ENCODE measurements at regions not wholly inside any gene's neighbourhood (a gene's known extent, or its start where the extent isn't known, plus 50 kb on each side); places are given as distances from the start of the nearest gene placed in this dataset.

- H3K4me1 Mint-ChIP-seq: no peaks in the 10 kb centered on the region
- H3K9me3 Mint-ChIP-seq: no peaks in the 10 kb centered on the region; a peak in 1 of 5 replicates
- no peaks in the 10 kb centered on the region for H3K9me3 ChIP-seq (ENCODE audit: control insufficient read depth, low read depth, low read length)
Measured at GRCh38 chr4:35604252-35604651, 640.1 kb downstream of the ARAP2 start.

More at GRCh38 chr4:35604252-35604651, 640.1 kb downstream of the ARAP2 start:
- H3K18ac ChIP-seq (ENCODE audit: insufficient read length, low read depth, low read length): no peak overlapping the region
- H3K4me3 Mint-ChIP-seq: no peak overlapping the region
- no peak overlapping the region for H3K27ac ChIP-seq (ENCODE audit: insufficient read length, low read depth, low read length)
- H3K14ac ChIP-seq (ENCODE audit: insufficient read depth, low read length): no peak overlapping the region
- no peaks in the 10 kb centered on the region for H3K79me2 ChIP-seq (ENCODE audit: insufficient read depth, low read length)
- no peak overlapping the region for H3K4me2 ChIP-seq (ENCODE audit: insufficient read depth, insufficient read length, low read length)
- H3K9ac ChIP-seq (ENCODE audit: extremely low read depth, insufficient read length, low read length): no peak overlapping the region
- H3K36me3 Mint-ChIP-seq (ENCODE audit: insufficient read depth in 1 of 3, low read depth in 3 of 3): no peaks in the 10 kb centered on the region
- H2BK15ac ChIP-seq (ENCODE audit: low read depth, low read length): no peak overlapping the region
- no peak overlapping the region for H3K23ac ChIP-seq (ENCODE audit: insufficient read length, low read depth, low read length)
- no peak for TF ChIP-seq CTCF (conservative IDR thresholded peaks at IDR 0.05)
- H4K5ac ChIP-seq (ENCODE audit: insufficient read length, low read depth, low read length): no peak overlapping the region
- H4K8ac ChIP-seq (replicated peaks; ENCODE audit: insufficient read length, low read depth, low read length): no peak overlapping the region
- no peak overlapping the region for H3K27ac Mint-ChIP-seq
- DNase-seq: no peak
- H3K56ac ChIP-seq (ENCODE audit: insufficient read length, low read depth, low read length): no peak overlapping the region
- no peak overlapping the region for H2BK12ac ChIP-seq (ENCODE audit: insufficient read length, low read depth, low read length)
- H3K4ac ChIP-seq (ENCODE audit: low read depth, low read length): no peak overlapping the region
- H2BK5ac ChIP-seq (ENCODE audit: insufficient read length, low read length): no peak overlapping the region
- no peak overlapping the region for H4K91ac ChIP-seq (ENCODE audit: insufficient read length, low read depth, low read length)
- H3K4me1 ChIP-seq (ENCODE audit: insufficient read depth, low read length): no peaks in the 10 kb centered on the region
- H3K79me1 ChIP-seq (ENCODE audit: insufficient read depth, low read depth, low read length, poor library complexity, severe bottlenecking): no peaks in the 10 kb centered on the region
- no peak overlapping the region for H2AFZ ChIP-seq (ENCODE audit: low read length)
- no peak overlapping the region for H2AK5ac ChIP-seq (ENCODE audit: insufficient read length, low read length)
- H2BK120ac ChIP-seq (ENCODE audit: low read depth, low read length, poor library complexity, severe bottlenecking): no peak overlapping the region
- no peak overlapping the region for H2BK20ac ChIP-seq (ENCODE audit: low read depth, low read length, poor library complexity, severe bottlenecking)
- no peaks in the 10 kb centered on the region for H3K27me3 ChIP-seq (ENCODE audit: insufficient read depth, low read length)
- no peaks in the 10 kb centered on the region for H4K20me1 ChIP-seq (ENCODE audit: control insufficient read depth, insufficient read depth, insufficient read length)
- H3T11ph ChIP-seq (ENCODE audit: low read length): no peak overlapping the region
- H3K27me3 Mint-ChIP-seq (ENCODE audit: low read depth): no peaks in the 10 kb centered on the region
- H3K23me2 ChIP-seq (ENCODE audit: insufficient read length, low read depth, low read length, poor library complexity, severe bottlenecking): no peaks in the 10 kb centered on the region
- no CpG with 5 or more reads among the region's 3 CpGs for WGBS (ENCODE audit: extremely low coverage, insufficient read length, low lambda C conversion rate)

Measured in H9 (cell line).